ENCODE measurements at regions not wholly inside any gene's neighbourhood (a gene's known extent, or its start where the extent isn't known, plus 50 kb on each side); places are given as distances from the start of the nearest gene placed in this dataset.

- no peak overlapping the region for H4K8ac ChIP-seq (ENCODE audit: low read depth in 2 of 2, low read length in 2 of 2)
- ChIA-PET POLR2A (ENCODE audit: unreplicated experiment) (no interaction called here), CTCF (no interaction called here)
- H4K5ac ChIP-seq (ENCODE audit: low read depth, low read length), result no peak overlapping the region
- H3K9ac ChIP-seq (ENCODE audit: low read depth, low read length), result no peak overlapping the region
- no peaks in the 10 kb centered on the region; the same call in 1 of the 2 replicates for H3K27me3 ChIP-seq (ENCODE audit: control insufficient read depth, insufficient read depth, low read length)
- H3K4ac ChIP-seq (ENCODE audit: low read depth, low read length), result no peak overlapping the region
- H3K56ac ChIP-seq (ENCODE audit: extremely low read depth, insufficient read depth, low read length), result no peak overlapping the region
- intact Hi-C loops (cut with micrococcal nuclease) (no loop called here), dilution Hi-C loops (cut with HindIII; ENCODE audit: low sequenced_read_pairs, unreplicated experiment) (no loop called here), in situ Hi-C loops (cut with MboI; ENCODE audit: low sequenced_read_pairs) (no loop called here)
- H3K4me3 ChIP-seq (ENCODE audit: insufficient read depth, low read depth, low read length), result no peak overlapping the region
- no peaks in the 10 kb centered on the region for H3K36me3 ChIP-seq (ENCODE audit: control insufficient read depth, insufficient read depth, low read length)
- no peak overlapping the region for H3K23ac ChIP-seq (ENCODE audit: low read depth, low read length)
- no peaks in the 10 kb centered on the region for H3K4me1 ChIP-seq (ENCODE audit: control insufficient read depth, insufficient read depth, low read length)
- H2BK20ac ChIP-seq (ENCODE audit: low read depth, low read length), result no peak overlapping the region
- H2BK15ac ChIP-seq (ENCODE audit: low read depth, low read length), result no peak overlapping the region
- WGBS, 2 experiments (ENCODE audit: extremely low coverage in 2 of 2, insufficient read length in 1 of 2), result 0% methylated on average over 1 of the region's 3 CpGs; no CpG with 5 or more reads in 1 of the 2 experiments
- BruUV-seq (replicated peaks), result no TSS peak
- DNase-seq (no peak), ATAC-seq (ENCODE audit: low read depth) (no peak)
- no peak overlapping the region for H3K4me2 ChIP-seq (ENCODE audit: low read depth, low read length)
- H3K14ac ChIP-seq (replicated peaks; ENCODE audit: low read depth, low read length), result no peak overlapping the region
- no peak overlapping the region for H2AFZ ChIP-seq (replicated peaks; ENCODE audit: low read length, poor library complexity)
- no peak overlapping the region for H4K91ac ChIP-seq (ENCODE audit: insufficient read depth, low read depth, low read length)
- no peak overlapping the region for H2BK120ac ChIP-seq (ENCODE audit: low read depth, low read length)
- no peaks in the 10 kb centered on the region for H4K20me1 ChIP-seq (ENCODE audit: insufficient read depth, low read length)
- no peak overlapping the region for H3K27ac ChIP-seq (ENCODE audit: insufficient read depth, low read length)
- TF ChIP-seq SMC3 (IDR thresholded peaks at IDR 0.05; ENCODE audit: low read depth, low read length) (no peak), FOS (IDR thresholded peaks at IDR 0.05; ENCODE audit: low read depth, low read length) (no peak), USF2 (IDR thresholded peaks at IDR 0.05; ENCODE audit: low read depth, low read length) (no peak), RAD21 (IDR thresholded peaks at IDR 0.05; ENCODE audit: low read length) (no peak), ELK1 (IDR thresholded peaks at IDR 0.05; ENCODE audit: borderline replicate concordance, low read depth, low read length) (no peak), RFX5 (IDR thresholded peaks at IDR 0.05; ENCODE audit: low read depth, low read length) (no peak), MAFK (IDR thresholded peaks at IDR 0.05; ENCODE audit: low read depth, low read length) (no peak), BHLHE40 (IDR thresholded peaks at IDR 0.05; ENCODE audit: low read depth, low read length) (no peak), CTCF (conservative IDR thresholded peaks at IDR 0.05; ENCODE audit: low read depth, low read length) (no peak), RCOR1 (IDR thresholded peaks at IDR 0.05; ENCODE audit: insufficient replicate concordance, low read length) (no peak)
- no peak overlapping the region for H2AK5ac ChIP-seq (ENCODE audit: low read depth, low read length)
- no peaks in the 10 kb centered on the region for H3K79me1 ChIP-seq (ENCODE audit: low read depth in 1 of 2, low read length in 2 of 2)
- H3K9me3 ChIP-seq (ENCODE audit: control insufficient read depth, insufficient read depth, low read length), result no peaks in the 10 kb centered on the region
- no peak overlapping the region for H2AK9ac ChIP-seq (replicated peaks; ENCODE audit: low read depth, low read length, poor library complexity)
- H2BK5ac ChIP-seq (ENCODE audit: low read depth, low read length, poor library complexity, severe bottlenecking), result no peak overlapping the region
- H3K9me1 ChIP-seq (ENCODE audit: insufficient read depth, low read length), result no peaks in the 10 kb centered on the region
- H3K18ac ChIP-seq (ENCODE audit: low read depth, low read length), result no peak overlapping the region
These were observed 322.5 kb upstream of the SLC24A2 start for GRCh38 chr9:20111173-20111843.
